ENCODE measurements at regions not wholly inside any gene's neighbourhood (a gene's known extent, or its start where the extent isn't known, plus 50 kb on each side); places are given as distances from the start of the nearest gene placed in this dataset.

DNA sequence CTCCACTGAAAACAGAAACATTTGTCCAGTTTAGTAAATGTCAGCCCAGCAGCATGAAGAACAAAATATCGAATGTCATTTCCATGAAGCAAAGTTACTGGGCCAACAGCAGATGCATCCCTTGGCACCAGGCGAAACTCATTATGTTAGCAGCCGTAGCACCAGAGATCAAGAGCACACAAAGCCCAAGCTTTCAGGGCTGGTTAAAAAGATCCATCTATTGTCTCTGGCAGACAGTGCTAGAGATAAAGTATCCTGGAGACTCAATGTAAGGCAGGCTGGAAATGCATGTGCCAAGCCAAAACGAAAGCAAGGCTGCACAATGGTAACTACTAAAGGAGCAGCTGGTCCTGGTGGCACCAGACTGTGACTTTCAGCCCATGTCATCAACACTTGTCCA, 120.3 kb upstream of the PLEKHG7 start:
- BruUV-seq (replicated peaks) = no TSS peak
- RAD21 ChIA-PET (ENCODE audit: low non-redundant PET in 1 of 2, low total read pairs in 2 of 2, uncharacterized antibody in 2 of 2, unreplicated experiment in 2 of 2) = no interaction called here

More for the DNA sequence above, 120.3 kb upstream of the PLEKHG7 start:
- Histone ChIP-seq H3K79me2 (ENCODE audit: insufficient read depth, low read length) (no peaks in the 10 kb centered on the region), H3K4me1 (ENCODE audit: control insufficient read depth in 1 of 2, insufficient read depth in 2 of 2, low read length in 2 of 2) (no peaks in the 10 kb centered on the region), H3K27ac (ENCODE audit: low read depth, low read length) (no peak overlapping the region), H3K36me3 (ENCODE audit: control insufficient read depth in 1 of 2, insufficient read depth in 2 of 2, low read length in 2 of 2) (no peaks in the 10 kb centered on the region), H3K4me3 (replicated peaks in 1 of 2; ENCODE audit: low read depth in 1 of 2, low read length in 2 of 2) (no peak overlapping the region), H3K27me3 (ENCODE audit: insufficient read depth, low read length) (no peaks in the 10 kb centered on the region), H3K9ac (ENCODE audit: low read length) (no peak overlapping the region), H3K4me2 (ENCODE audit: low read length) (no peak overlapping the region), H4K20me1 (ENCODE audit: insufficient read depth) (no peaks in the 10 kb centered on the region), H3K9me3 (ENCODE audit: control insufficient read depth in 1 of 2, insufficient read depth in 1 of 2, low read depth in 1 of 2, low read length in 2 of 2) (no peaks in the 10 kb centered on the region), H3K9me2 (ENCODE audit: insufficient read depth) (no peaks in the 10 kb centered on the region), H2AFZ (ENCODE audit: low read depth, low read length, poor library complexity, severe bottlenecking) (no peak overlapping the region)
- intact Hi-C loops (cut with micrococcal nuclease) = no loop called here
- ChIA-PET CTCF (no interaction called here), POLR2A (no interaction called here)
- TF ChIP-seq POLR2A (IDR thresholded peaks at IDR 0.05; ENCODE audit: borderline replicate concordance, extremely low read depth, insufficient read depth, insufficient read length) = no peak
- TF ChIP-seq, protein P1, sequence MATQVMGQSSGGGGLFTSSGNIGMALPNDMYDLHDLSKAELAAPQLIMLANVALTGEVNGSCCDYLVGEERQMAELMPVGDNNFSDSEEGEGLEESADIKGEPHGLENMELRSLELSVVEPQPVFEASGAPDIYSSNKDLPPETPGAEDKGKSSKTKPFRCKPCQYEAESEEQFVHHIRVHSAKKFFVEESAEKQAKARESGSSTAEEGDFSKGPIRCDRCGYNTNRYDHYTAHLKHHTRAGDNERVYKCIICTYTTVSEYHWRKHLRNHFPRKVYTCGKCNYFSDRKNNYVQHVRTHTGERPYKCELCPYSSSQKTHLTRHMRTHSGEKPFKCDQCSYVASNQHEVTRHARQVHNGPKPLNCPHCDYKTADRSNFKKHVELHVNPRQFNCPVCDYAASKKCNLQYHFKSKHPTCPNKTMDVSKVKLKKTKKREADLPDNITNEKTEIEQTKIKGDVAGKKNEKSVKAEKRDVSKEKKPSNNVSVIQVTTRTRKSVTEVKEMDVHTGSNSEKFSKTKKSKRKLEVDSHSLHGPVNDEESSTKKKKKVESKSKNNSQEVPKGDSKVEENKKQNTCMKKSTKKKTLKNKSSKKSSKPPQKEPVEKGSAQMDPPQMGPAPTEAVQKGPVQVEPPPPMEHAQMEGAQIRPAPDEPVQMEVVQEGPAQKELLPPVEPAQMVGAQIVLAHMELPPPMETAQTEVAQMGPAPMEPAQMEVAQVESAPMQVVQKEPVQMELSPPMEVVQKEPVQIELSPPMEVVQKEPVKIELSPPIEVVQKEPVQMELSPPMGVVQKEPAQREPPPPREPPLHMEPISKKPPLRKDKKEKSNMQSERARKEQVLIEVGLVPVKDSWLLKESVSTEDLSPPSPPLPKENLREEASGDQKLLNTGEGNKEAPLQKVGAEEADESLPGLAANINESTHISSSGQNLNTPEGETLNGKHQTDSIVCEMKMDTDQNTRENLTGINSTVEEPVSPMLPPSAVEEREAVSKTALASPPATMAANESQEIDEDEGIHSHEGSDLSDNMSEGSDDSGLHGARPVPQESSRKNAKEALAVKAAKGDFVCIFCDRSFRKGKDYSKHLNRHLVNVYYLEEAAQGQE (IDR thresholded peaks at IDR 0.05; ENCODE audit: low read depth) = no peak
- TF ChIP-seq EZH2phosphoT487 (IDR thresholded peaks at IDR 0.05; ENCODE audit: borderline replicate concordance) = no peak
- no peak for TF ChIP-seq EGR1 (IDR thresholded peaks at IDR 0.05; ENCODE audit: low read depth)
- TF ChIP-seq ZNF274 (IDR thresholded peaks at IDR 0.05; ENCODE audit: low read depth, low read length) = no peak
- TF ChIP-seq SP1 (IDR thresholded peaks at IDR 0.05; ENCODE audit: low read depth) = no peak
- TF ChIP-seq, protein P2, sequence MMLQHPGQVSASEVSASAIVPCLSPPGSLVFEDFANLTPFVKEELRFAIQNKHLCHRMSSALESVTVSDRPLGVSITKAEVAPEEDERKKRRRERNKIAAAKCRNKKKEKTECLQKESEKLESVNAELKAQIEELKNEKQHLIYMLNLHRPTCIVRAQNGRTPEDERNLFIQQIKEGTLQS (IDR thresholded peaks at IDR 0.05) = no peak
- no peak for TF ChIP-seq FOSL1 (IDR thresholded peaks at IDR 0.05; ENCODE audit: low read depth)
- no peak for TF ChIP-seq SRF (IDR thresholded peaks at IDR 0.05; ENCODE audit: low read depth)
- no peak for TF ChIP-seq JUND (IDR thresholded peaks at IDR 0.05)
- TF ChIP-seq CEBPB (IDR thresholded peaks at IDR 0.05; ENCODE audit: low read depth) = no peak
- no peak for TF ChIP-seq ELF1 (IDR thresholded peaks at IDR 0.05; ENCODE audit: borderline replicate concordance, low read depth)
- no peak for ATAC-seq
- DNase-seq (ENCODE audit: low read depth, low spot score) = no peak

All from HCT116 (cell line).